ENCODE measurements at regions not wholly inside any gene's neighbourhood (a gene's known extent, or its start where the extent isn't known, plus 50 kb on each side); places are given as distances from the start of the nearest gene placed in this dataset.

GRCh38 chrX:129007631-129008030, 515.7 kb downstream of the SMARCA1 start:
- TF ChIP-seq CTCF (IDR thresholded peaks at IDR 0.05) (no peak), POLR2A (IDR thresholded peaks at IDR 0.05) (no peak)

Data from prostate gland (tissue), 2 donors.